Testis (tissue), 2 donors: ENCODE measurements at regions not wholly inside any gene's neighbourhood (a gene's known extent, or its start where the extent isn't known, plus 50 kb on each side); places are given as distances from the start of the nearest gene placed in this dataset.

Experiments
- DNase-seq: peaks from one replicate; pipeline ENCODE4 v3.0.0-alpha.2; 2019
- H3K27ac ChIP-seq, 2 donors: fragments of 200-600 bp; sonication (generic); one replicate each; pipeline ENCODE4 v1.5.1; 2019
- H3K27me3 ChIP-seq: fragments of 200-600 bp; sonication (generic); one replicate; pipeline ENCODE4 v1.5.1; 2019
- H3K36me3 ChIP-seq: fragments of 200-600 bp; sonication (generic); one replicate; pipeline ENCODE4 v1.5.1; 2017; ENCODE audit warnings: low read depth; ENCODE audit errors: missing control alignments
- H3K4me1 ChIP-seq: fragments of 200-600 bp; sonication (generic); one replicate; pipeline ENCODE4 v1.5.1; 2019
- H3K4me3 ChIP-seq, 2 donors: fragments of 200-600 bp; sonication (generic); one replicate each; pipeline ENCODE4 v1.5.1; 2017 to 2019
- H3K9me3 ChIP-seq: fragments of 200-600 bp; sonication (generic); one replicate; pipeline ENCODE4 v1.5.1; 2017
- CTCF ChIP-seq, 3 experiments: fragments of 450-650 bp in 2 of 3; fragments of 200-600 bp in 1 of 3; sonication (generic) in 1 of 3; IDR thresholded peaks; one replicate each; pipeline ENCODE4 v1.5.1; 2016 to 2019; ENCODE audit warnings: antibody characterized with exemption in 3 of 3, mild to moderate bottlenecking in 2 of 3, moderate library complexity in 1 of 3
- POLR2A ChIP-seq: fragments of 450-650 bp; IDR thresholded peaks from one replicate; pipeline ENCODE4 v1.6.1; 2017; ENCODE audit warnings: antibody characterized with exemption, mild to moderate bottlenecking, moderate library complexity
- WGBS, 2 donors: methylation state at CpG; one replicate each; pipeline ENCODE4 v1.1.5; 2018; 5-methylcytosine and 5-hydroxymethylcytosine counted together
- intact Hi-C: fragments of 100-400 bp; cut with DNase I; formaldehyde crosslinking; loops from one replicate; pipeline ENCODE4 v1.15.1; 2023; ENCODE audit warnings: low total_unique reads

GRCh38 chr12:63415357-63415756, 252.9 kb downstream of the DPY19L2 start:
- 82 to 89% methylated on average over 13 of the region's 13 CpGs for WGBS, 2 donors
- Histone ChIP-seq H3K27ac (no peak overlapping the region), H3K4me1 (no peaks in the 10 kb centered on the region), H3K36me3 (no peaks in the 10 kb centered on the region), H3K9me3 (no peaks in the 10 kb centered on the region), H3K27me3 (no peaks in the 10 kb centered on the region), H3K4me3 (no peak overlapping the region)
- TF ChIP-seq POLR2A (no peak), CTCF (IDR thresholded peaks at IDR 0.05) (no peak)
- intact Hi-C loops = no loop called here
- no peak for DNase-seq

- 77 to 83% methylated on average over 1 of the region's 1 CpG for WGBS, 2 donors
- Histone ChIP-seq H3K27me3 (no peaks in the 10 kb centered on the region), H3K4me1 (no peaks in the 10 kb centered on the region), H3K36me3 (no peaks in the 10 kb centered on the region), H3K27ac (no peak overlapping the region), H3K4me3 (no peak overlapping the region), H3K9me3 (no peaks in the 10 kb centered on the region)
- intact Hi-C loops = no loop called here
- no peak for DNase-seq
- no peak for TF ChIP-seq POLR2A
- no peak for TF ChIP-seq CTCF (IDR thresholded peaks at IDR 0.05)
Observed at GRCh38 chr12:63410197-63410596, 258.1 kb downstream of the DPY19L2 start.

GRCh38 chr12:63406781-63407180, 255.8 kb upstream of the AVPR1A start:
- H3K36me3 ChIP-seq = no peaks in the 10 kb centered on the region
- H3K27me3 ChIP-seq = no peaks in the 10 kb centered on the region
- H3K27ac ChIP-seq = no peak overlapping the region
- no peaks in the 10 kb centered on the region for H3K4me1 ChIP-seq
- WGBS, 2 donors = 91 to 97% methylated on average over 2 of the region's 2 CpGs
- no peaks in the 10 kb centered on the region for H3K9me3 ChIP-seq
- intact Hi-C loops = no loop called here
- no peak overlapping the region for H3K4me3 ChIP-seq
- TF ChIP-seq CTCF (IDR thresholded peaks at IDR 0.05) = no peak
- no peak for TF ChIP-seq POLR2A
- DNase-seq = no peak

- intact Hi-C loops = no loop called here
- Histone ChIP-seq H3K27ac (no peak overlapping the region), H3K27me3 (no peaks in the 10 kb centered on the region), H3K4me1 (no peaks in the 10 kb centered on the region), H3K36me3 (no peaks in the 10 kb centered on the region), H3K9me3 (no peaks in the 10 kb centered on the region), H3K4me3 (no peak overlapping the region)
- TF ChIP-seq CTCF (IDR thresholded peaks at IDR 0.05) (no peak), POLR2A (no peak)
- WGBS, 2 donors = 0% methylated on average over 1 of the region's 1 CpG
- no peak for DNase-seq
Observed at GRCh38 chr12:63404611-63405010, 253.6 kb upstream of the AVPR1A start.

- DNase-seq = no peak
- H3K36me3 ChIP-seq = no peaks in the 10 kb centered on the region
- TF ChIP-seq CTCF (IDR thresholded peaks at IDR 0.05) (no peak), POLR2A (no peak)
- H3K27ac ChIP-seq = no peak overlapping the region
- intact Hi-C loops = no loop called here
- H3K27me3 ChIP-seq = no peaks in the 10 kb centered on the region
- WGBS, 2 donors = 13 to 46% methylated on average over 1 of the region's 1 CpG
- H3K4me3 ChIP-seq = no peak overlapping the region
- H3K4me1 ChIP-seq = no peaks in the 10 kb centered on the region
- no peaks in the 10 kb centered on the region for H3K9me3 ChIP-seq
Observed at GRCh38 chr12:63403256-63403655, 252.3 kb upstream of the AVPR1A start.
